ENCODE measurements at regions not wholly inside any gene's neighbourhood (a gene's known extent, or its start where the extent isn't known, plus 50 kb on each side); places are given as distances from the start of the nearest gene placed in this dataset.

- ChIA-PET POLR2A (no interaction called here), RAD21 (ENCODE audit: unreplicated experiment) (no interaction called here), SMC1A (ENCODE audit: uncharacterized antibody, unreplicated experiment) (no interaction called here), CTCF (no interaction called here)
- 63% methylated on average over 2 of the region's 2 CpGs for WGBS (ENCODE audit: insufficient coverage, insufficient replicate concordance, low lambda C conversion rate, missing lambda C conversion rate)
- Histone ChIP-seq H2AFZ (ENCODE audit: control insufficient read depth, low read depth, low read length) (no peak overlapping the region), H4K20me1 (ENCODE audit: control insufficient read depth, insufficient read depth) (no peaks in the 10 kb centered on the region), H3K4me1 (ENCODE audit: control insufficient read depth, insufficient read depth, low read length) (no peaks in the 10 kb centered on the region), H3K79me2 (ENCODE audit: control insufficient read depth, insufficient read depth, low read length) (no peaks in the 10 kb centered on the region), H3K4me3 (no peak overlapping the region), H3K9me3 (replicated peaks; ENCODE audit: control insufficient read depth, insufficient read depth, low read length) (no peaks in the 10 kb centered on the region), H3K9ac (ENCODE audit: control insufficient read depth, insufficient read depth, low read length) (no peak overlapping the region), H3K4me2 (ENCODE audit: control insufficient read depth, insufficient read depth) (no peak overlapping the region), H3K36me3 (ENCODE audit: control insufficient read depth in 2 of 2, insufficient read depth in 2 of 2, low read length in 1 of 2) (no peaks in the 10 kb centered on the region), H3K27ac (ENCODE audit: control insufficient read depth, insufficient read depth) (no peak overlapping the region), H3K27me3 (replicated peaks in 1 of 2; ENCODE audit: control insufficient read depth in 2 of 2, insufficient read depth in 2 of 2, low read length in 1 of 2) (no peaks in the 10 kb centered on the region)
- ATAC-seq, result no peak
- in situ Hi-C loops (cut with MboI) (no loop called here), intact Hi-C loops (cut with micrococcal nuclease; ENCODE audit: unreplicated experiment) (no loop called here)
- TF ChIP-seq HDAC6 (IDR thresholded peaks at IDR 0.05; ENCODE audit: unreplicated experiment) (no peak), POLR2AphosphoS5 (IDR thresholded peaks at IDR 0.05; ENCODE audit: low read length) (no peak), NKRF (conservative IDR thresholded peaks at IDR 0.05) (no peak), BACH1 (IDR thresholded peaks at IDR 0.05; ENCODE audit: borderline replicate concordance) (no peak), POLR2A (IDR thresholded peaks at IDR 0.05; ENCODE audit: low read depth, low read length) (no peak), LARP7 (IDR thresholded peaks at IDR 0.05) (no peak), ZNF384 (IDR thresholded peaks at IDR 0.05; ENCODE audit: borderline replicate concordance, low read depth, low read length) (no peak), CBX5 (IDR thresholded peaks at IDR 0.05; ENCODE audit: low read depth) (no peak), HDGF (IDR thresholded peaks at IDR 0.05) (no peak), SREBF1 (IDR thresholded peaks at IDR 0.05; ENCODE audit: low read length) (no peak), SMARCA5 (IDR thresholded peaks at IDR 0.05) (no peak), RAD21 (IDR thresholded peaks at IDR 0.05; ENCODE audit: insufficient read depth, low read depth, low read length) (no peak), CBX3 (IDR thresholded peaks at IDR 0.05; ENCODE audit: borderline replicate concordance, low read depth) (no peak), ZZZ3 (IDR thresholded peaks at IDR 0.05; ENCODE audit: control insufficient read depth, insufficient read length, low read depth) (no peak)
- TF ChIP-seq, protein P1, sequence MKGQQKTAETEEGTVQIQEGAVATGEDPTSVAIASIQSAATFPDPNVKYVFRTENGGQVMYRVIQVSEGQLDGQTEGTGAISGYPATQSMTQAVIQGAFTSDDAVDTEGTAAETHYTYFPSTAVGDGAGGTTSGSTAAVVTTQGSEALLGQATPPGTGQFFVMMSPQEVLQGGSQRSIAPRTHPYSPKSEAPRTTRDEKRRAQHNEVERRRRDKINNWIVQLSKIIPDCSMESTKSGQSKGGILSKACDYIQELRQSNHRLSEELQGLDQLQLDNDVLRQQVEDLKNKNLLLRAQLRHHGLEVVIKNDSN (IDR thresholded peaks at IDR 0.05; ENCODE audit: borderline replicate concordance, extremely low read length, insufficient read depth, low read depth, low read length), result no peak
- FAIRE-seq, result no peak
- DNase-seq (ENCODE audit: low read depth, low spot score), result no peak
- BruUV-seq (replicated peaks), result no TSS peak
Observed at GRCh38 chr21:22297575-22297974, 1299.4 kb downstream of the NCAM2 start.
